Loucy (cell line): ENCODE measurements at regions not wholly inside any gene's neighbourhood (a gene's known extent, or its start where the extent isn't known, plus 50 kb on each side); places are given as distances from the start of the nearest gene placed in this dataset.

ENCODE experiments used
- CTCF ChIP-seq: fragments of 200-600 bp; sonication (generic); conservative IDR thresholded peaks from 2 replicates; pipeline ENCODE4 v1.5.1; 2014; ENCODE audit warnings: mild to moderate bottlenecking, antibody characterized with exemption, low read length
- EZH2phosphoT487 ChIP-seq: fragments of 200-600 bp; IDR thresholded peaks from 2 replicates; pipeline ENCODE4 v1.6.1; 2018; ENCODE audit warnings: antibody characterized with exemption, mild to moderate bottlenecking, moderate library complexity, borderline replicate concordance

- TF ChIP-seq CTCF (no peak), EZH2phosphoT487 (no peak)
These were observed 251.9 kb upstream of the FAT3 start for GRCh38 chr11:91972665-91973266.
